H9 (cell line): ENCODE measurements at regions not wholly inside any gene's neighbourhood (a gene's known extent, or its start where the extent isn't known, plus 50 kb on each side); places are given as distances from the start of the nearest gene placed in this dataset.

Experiments used
- DNase-seq: peaks from one replicate; pipeline ENCODE4 v3.0.0-alpha.2; 2017
- H2AFZ ChIP-seq: one replicate; pipeline ENCODE4 v1.6.1; 2013; ENCODE audit warnings: mild to moderate bottlenecking, low read length, control low read depth, moderate library complexity
- H2AK5ac ChIP-seq: 2 replicates; pipeline ENCODE4 v1.6.1; 2013; ENCODE audit warnings: low read length, control low read depth, mixed read lengths; ENCODE audit not compliant: insufficient read length
- H2BK120ac ChIP-seq: one replicate; pipeline ENCODE4 v1.6.1; 2013; ENCODE audit warnings: low read depth, mild to moderate bottlenecking, low read length, control low read depth, inconsistent platforms; ENCODE audit not compliant: poor library complexity, severe bottlenecking
- H2BK12ac ChIP-seq: 2 replicates; pipeline ENCODE4 v1.6.1; 2013; ENCODE audit warnings: low read length, control low read depth, mixed read lengths, low read depth; ENCODE audit not compliant: insufficient read length
- H2BK15ac ChIP-seq: 2 replicates; pipeline ENCODE4 v1.6.1; 2013; ENCODE audit warnings: low read depth, low read length, control low read depth
- H2BK20ac ChIP-seq: one replicate; pipeline ENCODE4 v1.6.1; 2013; ENCODE audit warnings: low read depth, mild to moderate bottlenecking, low read length, control low read depth, inconsistent platforms; ENCODE audit not compliant: poor library complexity, severe bottlenecking
- H2BK5ac ChIP-seq: 2 replicates; pipeline ENCODE4 v1.6.1; 2013; ENCODE audit warnings: low read length, control low read depth, mixed read lengths; ENCODE audit not compliant: insufficient read length
- H3K14ac ChIP-seq: 2 replicates; pipeline ENCODE4 v1.6.1; 2013; ENCODE audit warnings: low read length, control low read depth; ENCODE audit not compliant: insufficient read depth
- H3K18ac ChIP-seq: 2 replicates; pipeline ENCODE4 v1.6.1; 2013; ENCODE audit warnings: low read depth, mild to moderate bottlenecking, mixed read lengths, low read length, control low read depth; ENCODE audit not compliant: insufficient read length
- H3K23ac ChIP-seq: 2 replicates; pipeline ENCODE4 v1.6.1; 2013; ENCODE audit warnings: low read length, control low read depth, mixed read lengths, low read depth; ENCODE audit not compliant: insufficient read length
- H3K23me2 ChIP-seq: 2 replicates; pipeline ENCODE4 v1.6.1; 2013; ENCODE audit warnings: low read depth, mild to moderate bottlenecking, mixed read lengths, low read length, control low read depth; ENCODE audit not compliant: insufficient read length, poor library complexity, severe bottlenecking
- H3K27ac ChIP-seq: 2 replicates; pipeline ENCODE4 v1.5.1; 2013; ENCODE audit warnings: low read length, control low read depth, mixed read lengths, low read depth; ENCODE audit not compliant: insufficient read length
- H3K27me3 ChIP-seq: 2 replicates; pipeline ENCODE4 v1.6.1; 2013; ENCODE audit warnings: low read length, control low read depth, inconsistent platforms; ENCODE audit not compliant: insufficient read depth
- H3K4ac ChIP-seq: 2 replicates; pipeline ENCODE4 v1.6.1; 2013; ENCODE audit warnings: low read depth, mild to moderate bottlenecking, control low read depth, inconsistent platforms, low read length, moderate library complexity
- H3K4me1 ChIP-seq: 2 replicates; pipeline ENCODE4 v1.6.1; 2013; ENCODE audit warnings: low read length, control low read depth, inconsistent platforms; ENCODE audit not compliant: insufficient read depth
- H3K4me2 ChIP-seq: 2 replicates; pipeline ENCODE4 v1.6.1; 2013; ENCODE audit warnings: low read length, control low read depth, mixed read lengths; ENCODE audit not compliant: insufficient read length, insufficient read depth
- H3K56ac ChIP-seq: 2 replicates; pipeline ENCODE4 v1.6.1; 2013; ENCODE audit warnings: low read depth, mild to moderate bottlenecking, mixed read lengths, low read length, control low read depth; ENCODE audit not compliant: insufficient read length
- H3K79me1 ChIP-seq: 2 replicates; pipeline ENCODE4 v1.6.1; 2013; ENCODE audit warnings: low read depth, mild to moderate bottlenecking, moderate library complexity, low read length, control low read depth, inconsistent platforms; ENCODE audit not compliant: insufficient read depth, poor library complexity, severe bottlenecking
- H3K79me2 ChIP-seq: 2 replicates; pipeline ENCODE4 v1.6.1; 2013; ENCODE audit warnings: low read length, control low read depth, inconsistent platforms; ENCODE audit not compliant: insufficient read depth
- H3K9ac ChIP-seq: 2 replicates; pipeline ENCODE4 v1.6.1; 2013; ENCODE audit warnings: low read length, control low read depth, mixed read lengths; ENCODE audit not compliant: insufficient read length; ENCODE audit errors: extremely low read depth
- H3K9me3 ChIP-seq: one replicate; pipeline ENCODE4 v1.6.1; 2013; ENCODE audit warnings: low read depth, low read length, inconsistent platforms; ENCODE audit not compliant: control insufficient read depth
- H3T11ph ChIP-seq: one replicate; pipeline ENCODE4 v1.6.1; 2013; ENCODE audit warnings: mild to moderate bottlenecking, low read length, control low read depth, inconsistent platforms
- H4K20me1 ChIP-seq: one replicate; pipeline ENCODE4 v1.6.1; 2013; ENCODE audit not compliant: control insufficient read depth, insufficient read length, insufficient read depth
- H4K5ac ChIP-seq: 2 replicates; pipeline ENCODE4 v1.6.1; 2013; ENCODE audit warnings: low read depth, mild to moderate bottlenecking, mixed read lengths, low read length, control low read depth; ENCODE audit not compliant: insufficient read length
- H4K8ac ChIP-seq: replicated peaks from 2 replicates; pipeline ENCODE4 v1.6.1; 2013; ENCODE audit warnings: low read length, control low read depth, mixed read lengths, low read depth; ENCODE audit not compliant: insufficient read length
- H4K91ac ChIP-seq: 2 replicates; pipeline ENCODE4 v1.6.1; 2013; ENCODE audit warnings: low read depth, mild to moderate bottlenecking, moderate library complexity, mixed read lengths, low read length, control low read depth; ENCODE audit not compliant: insufficient read length
- H3K27ac Mint-ChIP-seq, 3 experiments: 2 replicates in 2 of 3; 3 replicates in 1 of 3; pipeline ENCODE4 v1.8.0; 2020 to 2021; ENCODE audit warnings: mixed read lengths in 3 of 3, mild to moderate bottlenecking in 1 of 3, moderate library complexity in 1 of 3
- H3K27me3 Mint-ChIP-seq: 2 replicates; pipeline ENCODE4 v1.8.0; 2021; ENCODE audit warnings: low read depth, mild to moderate bottlenecking, moderate library complexity, mixed read lengths
- H3K36me3 Mint-ChIP-seq, 3 experiments: 2 replicates in 2 of 3; 3 replicates in 1 of 3; pipeline ENCODE4 v1.8.0; 2020 to 2021; ENCODE audit warnings: low read depth in 3 of 3, mixed read lengths in 3 of 3; ENCODE audit not compliant: insufficient read depth in 1 of 3
- H3K4me1 Mint-ChIP-seq, 2 experiments: 2 replicates each; pipeline ENCODE4 v1.8.0; 2020; ENCODE audit warnings: mixed read lengths in 2 of 2
- H3K4me3 Mint-ChIP-seq, 2 experiments: 2 replicates in 1 of 2; 3 replicates in 1 of 2; pipeline ENCODE4 v1.8.0; 2020 to 2021; ENCODE audit warnings: mild to moderate bottlenecking in 2 of 2, mixed read lengths in 2 of 2, moderate library complexity in 1 of 2
- H3K9me3 Mint-ChIP-seq, 2 experiments: 2 replicates in 1 of 2; 3 replicates in 1 of 2; pipeline ENCODE4 v1.8.0; 2020; ENCODE audit warnings: mild to moderate bottlenecking in 2 of 2, mixed read lengths in 2 of 2, moderate library complexity in 1 of 2
- CTCF ChIP-seq: fragments of 200-600 bp; sonication (generic); conservative IDR thresholded peaks from 3 replicates; pipeline ENCODE4 v1.8.0; 2021; ENCODE audit warnings: antibody characterized with exemption, mild to moderate bottlenecking
- WGBS: extraction: QIAGEN DNeasy Blood & Tissue Kit; methylation state at CpG from one replicate; pipeline ENCODE4 v1.1.7; 2013; ENCODE audit warnings: missing lambda C conversion rate, low lambda C conversion rate, mixed read lengths; ENCODE audit not compliant: insufficient read length; ENCODE audit errors: extremely low coverage; 5-methylcytosine and 5-hydroxymethylcytosine counted together

DNA sequence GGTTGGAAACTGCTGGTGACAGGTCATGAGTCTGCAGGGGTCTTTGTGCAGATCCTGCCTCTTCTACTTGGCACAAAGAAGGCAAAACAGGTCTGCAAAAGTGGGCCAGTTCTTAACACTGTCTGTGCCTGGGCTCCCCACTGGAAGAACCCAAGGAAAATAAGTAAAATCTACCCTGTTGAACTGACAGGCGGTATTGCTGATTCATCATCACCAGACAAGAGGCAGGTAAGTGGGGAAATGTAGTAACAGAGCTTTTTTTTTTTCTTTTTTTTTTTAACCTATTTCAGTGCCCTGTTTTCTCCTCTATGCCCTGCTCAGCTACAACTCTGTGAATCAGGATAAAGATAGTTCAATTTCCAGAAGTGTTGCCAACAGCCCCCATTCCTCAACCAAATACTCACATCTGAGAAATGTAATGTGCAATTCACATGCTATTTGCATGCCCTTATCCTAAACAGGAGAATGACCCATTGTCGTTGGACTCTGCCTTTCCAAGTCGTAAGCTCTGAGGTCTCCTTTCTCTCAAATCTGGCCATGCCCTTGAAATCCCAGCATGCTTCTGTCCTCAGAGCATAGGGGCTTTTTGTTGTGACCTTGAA is 237.0 kb downstream of the SOX9 start:
- H4K91ac ChIP-seq: no peak overlapping the region
- no peak for DNase-seq
- H3K23me2 ChIP-seq: no peaks in the 10 kb centered on the region
- no peak overlapping the region for H2AK5ac ChIP-seq
- no peak overlapping the region for H2AFZ ChIP-seq
- H3K4me3 Mint-ChIP-seq: no peak overlapping the region
- no peaks in the 10 kb centered on the region; the same call in 1 of the 2 replicates for H3K4me1 ChIP-seq
- 0 out of 7 replicates have a peak, but pooled peaks cover 0 to 3% (median 0%) of the 10 kb centered on the region in 3 experiments for H3K36me3 Mint-ChIP-seq
- H3K18ac ChIP-seq: no peak overlapping the region
- H3K23ac ChIP-seq: no peak overlapping the region
- H3K56ac ChIP-seq: no peak overlapping the region
- H3T11ph ChIP-seq: no peak overlapping the region
- H3K4ac ChIP-seq: no peak overlapping the region
- no CpG with 5 or more reads among the region's 3 CpGs for WGBS
- H2BK120ac ChIP-seq: no peak overlapping the region
- no peak overlapping the region for H3K27ac ChIP-seq
- H3K9me3 Mint-ChIP-seq: no peaks in the 10 kb centered on the region; a peak in 3 of 5 replicates
- no peak overlapping the region for H4K5ac ChIP-seq
- H4K20me1 ChIP-seq: no peaks in the 10 kb centered on the region
- no peaks in the 10 kb centered on the region for H3K9me3 ChIP-seq
- no peak overlapping the region for H4K8ac ChIP-seq
- H2BK20ac ChIP-seq: no peak overlapping the region
- H3K27me3 ChIP-seq: no peaks in the 10 kb centered on the region
- no peak overlapping the region for H2BK15ac ChIP-seq
- no peak overlapping the region for H3K14ac ChIP-seq
- TF ChIP-seq CTCF: no peak
- H3K4me2 ChIP-seq: no peak overlapping the region
- no peaks in the 10 kb centered on the region for H3K79me1 ChIP-seq
- H3K9ac ChIP-seq: no peak overlapping the region
- peaks cover 8 to 12% of the 10 kb centered on the region in 2 experiments for H3K4me1 Mint-ChIP-seq
- no peak overlapping the region for H2BK5ac ChIP-seq
- H3K27ac Mint-ChIP-seq: no peak overlapping the region
- peaks cover 9% of the 10 kb centered on the region for H3K27me3 Mint-ChIP-seq
- H2BK12ac ChIP-seq: no peak overlapping the region
- H3K79me2 ChIP-seq: no peaks in the 10 kb centered on the region
